ENCODE measurements at regions not wholly inside any gene's neighbourhood (a gene's known extent, or its start where the extent isn't known, plus 50 kb on each side); places are given as distances from the start of the nearest gene placed in this dataset.

- no peak overlapping the region for H3K27ac ChIP-seq (ENCODE audit: insufficient read depth, low read length)
- no peak overlapping the region for H3K18ac ChIP-seq (ENCODE audit: low read depth, low read length)
- no peaks in the 10 kb centered on the region for H3K27me3 ChIP-seq (ENCODE audit: control insufficient read depth, insufficient read depth, low read length)
- H3K4me2 ChIP-seq (ENCODE audit: low read depth, low read length), result no peak overlapping the region
- H3K56ac ChIP-seq (ENCODE audit: extremely low read depth, insufficient read depth, low read length), result no peak overlapping the region
- DNase-seq (no peak), ATAC-seq (ENCODE audit: low read depth) (no peak)
- in situ Hi-C loops (cut with MboI; ENCODE audit: low sequenced_read_pairs), result no loop called here
- H3K9me3 ChIP-seq (ENCODE audit: control insufficient read depth, insufficient read depth, low read length), result no peaks in the 10 kb centered on the region
- H3K79me1 ChIP-seq (ENCODE audit: low read depth in 1 of 2, low read length in 2 of 2), result no peaks in the 10 kb centered on the region
- no peak overlapping the region for H3K14ac ChIP-seq (replicated peaks; ENCODE audit: low read depth, low read length)
- no peak overlapping the region for H4K8ac ChIP-seq (ENCODE audit: low read depth in 2 of 2, low read length in 2 of 2)
- no TSS peak for BruUV-seq (replicated peaks)
- no peak overlapping the region for H3K9ac ChIP-seq (ENCODE audit: low read depth, low read length)
- no peak overlapping the region for H3K4ac ChIP-seq (ENCODE audit: low read depth, low read length)
- dilution Hi-C loops (cut with HindIII; ENCODE audit: low sequenced_read_pairs, unreplicated experiment), result no loop called here
- no peak overlapping the region for H4K91ac ChIP-seq (ENCODE audit: insufficient read depth, low read depth, low read length)
- WGBS, 2 experiments (ENCODE audit: extremely low coverage in 2 of 2, insufficient read length in 1 of 2), result no CpG with 5 or more reads among the region's 6 CpGs
- no peaks in the 10 kb centered on the region for H4K20me1 ChIP-seq (ENCODE audit: insufficient read depth, low read length)
- H2AK5ac ChIP-seq (ENCODE audit: low read depth, low read length), result no peak overlapping the region
- H2AK9ac ChIP-seq (replicated peaks; ENCODE audit: low read depth, low read length, poor library complexity), result no peak overlapping the region
- H2BK15ac ChIP-seq (ENCODE audit: low read depth, low read length), result no peak overlapping the region
- H2BK20ac ChIP-seq (ENCODE audit: low read depth, low read length), result no peak overlapping the region
- H3K36me3 ChIP-seq (ENCODE audit: control insufficient read depth, insufficient read depth, low read length), result no peaks in the 10 kb centered on the region
- ChIA-PET POLR2A (ENCODE audit: unreplicated experiment) (no interaction called here), CTCF (interaction anchor here (0.6 kb wide), 1 partner anchor 949 kb away, joined by 3 read pairs; no protein-coding TSS in a partner anchor)
- H2BK120ac ChIP-seq (ENCODE audit: low read depth, low read length), result no peak overlapping the region
- TF ChIP-seq ELK1 (IDR thresholded peaks at IDR 0.05; ENCODE audit: borderline replicate concordance, low read depth, low read length), result no peak
- no peak for TF ChIP-seq BHLHE40 (IDR thresholded peaks at IDR 0.05; ENCODE audit: low read depth, low read length)
- TF ChIP-seq RFX5 (IDR thresholded peaks at IDR 0.05; ENCODE audit: low read depth, low read length), result no peak
- H4K5ac ChIP-seq (ENCODE audit: low read depth, low read length), result no peak overlapping the region
- no peak overlapping the region for H2BK5ac ChIP-seq (ENCODE audit: low read depth, low read length, poor library complexity, severe bottlenecking)
- intact Hi-C loops (cut with micrococcal nuclease), result no loop called here
- no peak overlapping the region for H3K23ac ChIP-seq (ENCODE audit: low read depth, low read length)
- H3K4me3 ChIP-seq (ENCODE audit: insufficient read depth, low read depth, low read length), result no peak overlapping the region
- H3K9me1 ChIP-seq (ENCODE audit: insufficient read depth, low read length), result no peaks in the 10 kb centered on the region
- H3K4me1 ChIP-seq (ENCODE audit: control insufficient read depth, insufficient read depth, low read length), result no peaks in the 10 kb centered on the region
- H2AFZ ChIP-seq (replicated peaks; ENCODE audit: low read length, poor library complexity), result no peak overlapping the region
Observed at GRCh38 chr14:43252866-43253265, 1254.2 kb downstream of the FSCB start.
